ENCODE measurements at regions not wholly inside any gene's neighbourhood (a gene's known extent, or its start where the extent isn't known, plus 50 kb on each side); places are given as distances from the start of the nearest gene placed in this dataset.

- ATAC-seq (ENCODE audit: low read depth) (no peak), DNase-seq (no peak)
- CTCF ChIA-PET = no interaction called here
- POLR2A ChIA-PET = no interaction called here
- Mint-ChIP-seq H3K9me3 (no peaks in the 10 kb centered on the region), H3K4me1 (no peaks in the 10 kb centered on the region), H3K36me3 (ENCODE audit: low read depth) (no peaks in the 10 kb centered on the region), H3K27me3 (peaks cover 1% of the 10 kb centered on the region), H3K4me3 (no peak overlapping the region), H3K27ac (no peak overlapping the region)
- intact Hi-C loops (cut with micrococcal nuclease) = no loop called here
- TF ChIP-seq CTCF (IDR thresholded peaks at IDR 0.05) = no peak
Measured at GRCh38 chr3:151600783-151601182, 132.9 kb upstream of the AADACL2 start.

DNA sequence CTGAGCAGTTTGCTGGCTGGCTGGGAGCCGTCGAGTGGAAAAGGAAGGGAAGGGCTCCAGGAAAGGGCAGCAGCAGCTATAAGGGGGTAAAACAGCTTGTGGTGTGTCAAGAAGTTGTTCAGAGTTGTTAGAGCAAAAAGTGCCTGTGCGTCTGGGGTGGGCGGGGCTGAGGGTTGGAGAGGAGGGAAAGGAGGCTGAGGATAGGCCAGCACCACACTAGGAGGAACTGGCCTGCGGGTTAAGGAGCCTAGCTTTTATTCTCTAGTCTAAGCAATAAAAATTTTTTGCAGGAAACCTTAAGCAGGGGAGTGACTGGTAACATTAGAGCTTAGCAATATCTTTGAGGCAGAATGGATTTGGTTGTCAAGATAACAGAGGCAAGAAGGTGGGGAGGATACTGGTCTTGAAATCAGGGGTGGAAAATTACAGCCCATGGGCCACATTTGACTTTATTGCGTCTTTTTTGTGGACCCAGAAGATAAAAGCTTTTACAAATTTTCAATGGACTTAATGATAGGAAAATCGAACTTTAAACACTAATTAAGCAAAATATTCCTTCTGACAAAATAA lies 134.5 kb upstream of the AADACL2 start:
- Mint-ChIP-seq H3K27ac (no peak overlapping the region), H3K4me3 (no peak overlapping the region), H3K27me3 (peaks cover 1% of the 10 kb centered on the region), H3K9me3 (no peaks in the 10 kb centered on the region), H3K4me1 (no peaks in the 10 kb centered on the region), H3K36me3 (ENCODE audit: low read depth) (no peaks in the 10 kb centered on the region)
- ATAC-seq (ENCODE audit: low read depth) (no peak), DNase-seq (no peak)
- intact Hi-C loops (cut with micrococcal nuclease) = no loop called here
- TF ChIP-seq CTCF (IDR thresholded peaks at IDR 0.05) = no peak
- POLR2A ChIA-PET = no interaction called here
- CTCF ChIA-PET = no interaction called here

DNA sequence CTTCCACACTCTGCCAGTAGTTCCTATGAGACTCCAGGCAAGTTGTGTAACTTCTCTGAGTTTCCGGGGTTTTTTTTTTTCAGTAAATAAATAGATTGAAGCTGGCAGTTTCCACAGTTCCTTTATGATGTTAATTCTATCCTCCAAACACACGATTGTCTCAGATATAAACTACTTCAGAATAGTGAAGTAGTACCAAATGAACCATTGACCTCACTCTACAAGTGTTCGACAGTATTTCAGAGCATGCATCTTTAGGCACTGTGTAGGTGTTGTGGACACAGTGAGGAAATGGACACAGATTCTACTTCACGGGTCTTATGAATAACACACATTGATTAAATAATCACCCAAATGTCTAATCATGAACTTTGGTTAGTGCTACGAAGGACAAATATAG lies 136.1 kb upstream of the IGSF10 start:
- no peaks in the 10 kb centered on the region for H3K4me1 Mint-ChIP-seq
- no peak for DNase-seq
- no peak for ATAC-seq (ENCODE audit: low read depth)
- no peak overlapping the region for H3K4me3 Mint-ChIP-seq
- no peak for TF ChIP-seq CTCF (IDR thresholded peaks at IDR 0.05)
- H3K27me3 Mint-ChIP-seq = peaks cover 1% of the 10 kb centered on the region
- CTCF ChIA-PET = no interaction called here
- no peaks in the 10 kb centered on the region for H3K9me3 Mint-ChIP-seq
- H3K27ac Mint-ChIP-seq = no peak overlapping the region
- H3K36me3 Mint-ChIP-seq (ENCODE audit: low read depth) = no peaks in the 10 kb centered on the region
- intact Hi-C loops (cut with micrococcal nuclease) = no loop called here
- POLR2A ChIA-PET = no interaction called here

DNA sequence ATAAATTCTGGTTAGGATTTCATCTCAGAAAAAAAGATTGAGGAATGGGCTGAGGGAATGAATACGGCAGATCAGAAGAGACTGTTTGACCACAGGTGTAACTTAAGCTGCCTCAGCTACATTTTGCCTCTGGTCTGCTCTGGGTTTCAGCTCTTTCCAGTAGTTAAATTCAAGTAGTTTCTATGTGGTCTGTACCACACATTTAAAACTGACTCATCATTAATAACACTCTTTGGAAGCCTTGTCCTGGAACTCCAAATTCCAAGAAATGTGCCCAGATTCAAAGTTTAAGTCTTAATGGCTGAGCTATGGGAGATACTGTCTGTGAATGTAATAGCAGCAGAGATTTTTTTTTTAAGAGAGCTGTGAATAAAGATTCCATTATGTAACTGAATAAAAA lies 133.1 kb upstream of the IGSF10 start:
- intact Hi-C loops (cut with micrococcal nuclease) = no loop called here
- POLR2A ChIA-PET = no interaction called here
- Mint-ChIP-seq H3K27me3 (peaks cover 1% of the 10 kb centered on the region), H3K4me1 (no peaks in the 10 kb centered on the region), H3K27ac (no peak overlapping the region), H3K9me3 (no peaks in the 10 kb centered on the region), H3K36me3 (ENCODE audit: low read depth) (no peaks in the 10 kb centered on the region), H3K4me3 (no peak overlapping the region)
- ATAC-seq (ENCODE audit: low read depth) = no peak
- CTCF ChIA-PET = no interaction called here
- no peak for TF ChIP-seq CTCF (IDR thresholded peaks at IDR 0.05)
- DNase-seq = no peak

DNA sequence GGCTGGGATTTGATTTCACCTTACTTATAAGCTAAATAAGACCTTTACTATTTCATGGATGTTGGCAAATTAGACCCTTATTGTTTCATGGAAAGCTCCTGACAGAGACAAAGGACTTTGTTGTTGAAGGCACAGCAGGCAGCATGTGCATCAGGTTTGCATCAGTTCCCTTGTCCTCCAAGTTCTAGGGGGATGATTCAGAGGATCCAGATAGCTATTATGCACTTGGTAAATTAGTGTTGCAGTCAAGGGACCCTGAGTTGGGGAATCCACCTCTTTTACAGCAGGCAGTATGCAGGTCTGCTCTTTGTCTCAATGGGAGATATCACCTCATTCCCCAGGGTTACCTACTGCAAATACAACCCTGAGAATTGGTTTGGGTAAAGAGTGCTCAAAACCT lies 131.4 kb upstream of the IGSF10 start:
- no peaks in the 10 kb centered on the region for H3K9me3 Mint-ChIP-seq
- DNase-seq (no peak), ATAC-seq (ENCODE audit: low read depth) (no peak)
- TF ChIP-seq CTCF (IDR thresholded peaks at IDR 0.05) = no peak
- H3K4me3 Mint-ChIP-seq = no peak overlapping the region
- POLR2A ChIA-PET = no interaction called here
- no peaks in the 10 kb centered on the region for H3K4me1 Mint-ChIP-seq
- no peaks in the 10 kb centered on the region for H3K27me3 Mint-ChIP-seq
- CTCF ChIA-PET = no interaction called here
- intact Hi-C loops (cut with micrococcal nuclease) = no loop called here
- no peaks in the 10 kb centered on the region for H3K36me3 Mint-ChIP-seq (ENCODE audit: low read depth)
- H3K27ac Mint-ChIP-seq = no peak overlapping the region
